Caki2 (cell line): ENCODE measurements at regions not wholly inside any gene's neighbourhood (a gene's known extent, or its start where the extent isn't known, plus 50 kb on each side); places are given as distances from the start of the nearest gene placed in this dataset.

ENCODE experiments used
- DNase-seq: peaks from one replicate; pipeline ENCODE4 v3.0.0-alpha.2; 2015; ENCODE audit warnings: low read depth
- in situ Hi-C: cut with HindIII; loops from 2 replicates; pipeline ENCODE4 v1.10.0; 2016; ENCODE audit warnings: low sequenced_read_pairs, low pct_unique_long_range_greater_than_20kb, mixed read lengths

DNA sequence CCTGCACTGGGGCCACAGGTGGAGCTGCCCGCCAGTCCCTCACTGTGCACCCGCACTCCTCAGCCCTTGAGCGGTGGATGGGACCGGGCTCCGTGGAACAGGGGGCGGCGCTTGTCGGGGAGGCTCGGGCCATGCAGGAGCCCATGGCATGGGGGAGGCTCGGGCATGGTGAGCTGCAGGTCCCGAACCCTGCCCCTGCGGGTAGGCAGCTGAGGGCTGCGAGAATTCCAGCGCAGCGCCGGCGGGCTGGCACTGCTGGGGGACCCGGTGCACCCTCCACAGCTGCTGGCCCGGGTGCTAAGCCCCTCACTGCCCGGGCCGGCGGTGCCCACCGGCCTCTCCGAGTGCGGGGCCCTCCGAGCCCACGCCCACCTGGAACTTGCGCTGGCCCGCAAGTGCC lies 877.5 kb upstream of the PCDH9 start:
- in situ Hi-C loops = no loop called here
- DNase-seq = no peak

DNA sequence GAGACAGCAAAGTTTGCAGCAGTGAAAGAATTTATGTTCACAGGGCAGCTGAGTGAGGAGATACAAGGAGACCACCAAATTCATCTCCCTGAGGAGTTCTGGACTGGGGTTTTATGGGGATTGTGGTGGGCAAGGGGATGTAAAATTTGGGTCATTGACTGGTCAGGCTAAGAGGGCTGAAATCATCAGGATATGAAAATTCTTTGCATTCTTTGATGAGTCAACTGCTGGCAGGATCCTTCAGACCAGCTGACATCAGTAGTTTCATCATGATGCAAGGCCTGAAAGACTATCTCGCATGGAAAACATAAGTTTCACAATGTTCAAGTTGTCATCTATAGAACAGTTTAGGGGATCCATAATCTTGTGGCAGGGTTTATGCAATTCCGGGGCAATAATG lies 869.5 kb upstream of the PCDH9 start:
- in situ Hi-C loops = no loop called here
- DNase-seq = peak; percentile 21

GRCh38 chr13:68081061-68081460 lies 850.9 kb upstream of the PCDH9 start:
- no peak for DNase-seq
- in situ Hi-C loops = no loop called here

- in situ Hi-C loops = no loop called here
Observed at GRCh38 chr13:68078874-68079273, 848.7 kb upstream of the PCDH9 start.

GRCh38 chr13:68078469-68078868 lies 848.3 kb upstream of the PCDH9 start:
- in situ Hi-C loops = no loop called here
- no peak for DNase-seq

More at GRCh38 chr13:68078874-68079273, 848.7 kb upstream of the PCDH9 start:
- DNase-seq = no peak

GRCh38 chr13:68076046-68076445 lies 845.9 kb upstream of the PCDH9 start:
- in situ Hi-C loops = no loop called here
- no peak for DNase-seq

DNA sequence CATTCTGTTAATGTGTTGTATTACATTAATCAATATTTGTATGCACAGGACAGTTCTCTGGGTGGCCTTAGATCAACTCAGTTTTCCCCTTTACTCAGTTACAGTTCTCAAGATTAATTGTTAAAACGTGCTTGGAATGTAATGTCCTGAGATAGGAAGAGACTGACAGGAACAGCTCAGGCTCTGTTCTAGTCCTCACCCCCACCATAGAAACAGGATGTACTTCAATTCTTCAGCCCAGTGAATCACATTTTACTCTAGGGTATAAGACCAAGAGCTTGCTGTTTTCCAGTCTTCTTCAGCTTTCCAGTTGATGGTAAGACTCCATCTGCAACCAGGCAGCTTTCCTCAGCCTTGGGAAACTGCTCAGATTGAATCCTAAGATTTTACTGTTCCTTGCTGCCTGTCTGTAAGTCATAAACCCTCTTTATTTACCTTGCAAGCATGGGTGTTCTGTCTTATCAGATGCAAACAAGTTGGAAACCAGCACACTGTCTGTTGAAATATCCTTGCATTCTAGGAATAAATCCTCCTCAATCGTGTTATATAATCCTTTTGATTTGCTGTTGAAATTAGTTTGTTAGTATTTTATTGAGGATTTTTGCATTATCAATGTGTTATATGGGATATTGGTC lies 836.9 kb upstream of the PCDH9 start:
- DNase-seq = no peak
- in situ Hi-C loops = no loop called here

GRCh38 chr13:68064001-68064770 lies 834.0 kb upstream of the PCDH9 start:
- in situ Hi-C loops = no loop called here
- DNase-seq = no peak

DNA sequence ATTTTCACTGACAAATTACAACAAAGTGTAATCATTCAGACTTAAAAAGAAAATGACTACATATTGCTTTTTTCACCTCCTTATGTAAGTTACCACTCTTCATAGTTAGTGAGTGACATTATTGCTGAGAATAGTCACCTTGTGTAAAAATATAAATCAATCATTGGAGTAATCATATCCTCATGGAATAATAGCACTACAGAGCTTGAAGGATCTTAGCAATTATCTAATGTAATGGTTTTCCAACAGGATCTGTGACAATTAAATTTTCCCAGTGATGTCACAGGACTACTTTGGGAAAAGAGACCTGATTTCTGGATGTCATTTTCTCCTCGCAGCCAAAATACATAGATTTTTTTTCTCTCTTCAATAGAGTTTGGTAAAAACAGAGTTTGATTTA lies 833.0 kb upstream of the PCDH9 start:
- in situ Hi-C loops = no loop called here
- no peak for DNase-seq

- in situ Hi-C loops = no loop called here
- DNase-seq = no peak
Observed at GRCh38 chr13:68057836-68058235, 827.7 kb upstream of the PCDH9 start.

- DNase-seq = peak; percentile 51
- in situ Hi-C loops = no loop called here
Observed at GRCh38 chr13:68056816-68057710, 826.9 kb upstream of the PCDH9 start.

DNA sequence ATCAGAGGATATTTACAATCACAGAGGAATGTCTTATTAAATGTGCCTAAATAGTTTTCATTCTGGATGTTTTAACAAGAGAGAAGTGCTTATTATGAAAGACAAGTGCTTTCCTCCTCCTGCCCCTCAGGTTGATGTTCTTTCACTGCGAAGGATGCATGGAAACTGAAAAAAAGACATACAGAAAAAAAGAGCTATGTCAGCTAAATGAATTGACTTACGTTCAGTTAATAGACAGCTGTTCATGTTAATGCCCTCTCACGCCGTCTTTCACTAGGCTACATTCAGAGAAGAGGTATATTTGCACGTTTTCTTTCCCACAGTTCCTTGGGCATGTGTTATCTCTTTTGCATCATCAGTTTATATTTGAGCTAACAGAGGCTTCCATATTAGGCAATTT lies 821.8 kb upstream of the PCDH9 start:
- in situ Hi-C loops = no loop called here

DNA sequence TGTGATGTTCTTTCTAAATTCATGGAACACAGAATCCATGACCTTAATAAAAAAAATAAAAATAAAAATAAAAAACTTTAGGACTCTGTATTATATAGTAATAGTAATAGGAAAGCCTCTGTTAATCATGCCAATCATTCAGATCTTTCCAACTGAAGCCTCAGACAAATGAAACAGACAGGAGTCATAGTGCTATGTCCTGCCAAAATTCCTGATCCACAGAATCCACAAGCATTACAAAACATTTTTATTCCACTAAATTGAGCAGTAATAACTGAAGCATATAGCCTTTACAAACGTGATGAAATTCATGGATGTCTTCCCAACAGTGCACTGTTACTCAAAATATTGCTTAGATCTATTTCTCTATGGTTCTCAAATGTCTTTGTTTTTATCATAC lies 820.6 kb upstream of the PCDH9 start:
- in situ Hi-C loops = no loop called here
- no peak for DNase-seq

More for the DNA sequence above, 821.8 kb upstream of the PCDH9 start:
- DNase-seq = no peak

- DNase-seq = no peak
- in situ Hi-C loops = no loop called here
Observed at GRCh38 chr13:68048802-68049359, 818.7 kb upstream of the PCDH9 start.

DNA sequence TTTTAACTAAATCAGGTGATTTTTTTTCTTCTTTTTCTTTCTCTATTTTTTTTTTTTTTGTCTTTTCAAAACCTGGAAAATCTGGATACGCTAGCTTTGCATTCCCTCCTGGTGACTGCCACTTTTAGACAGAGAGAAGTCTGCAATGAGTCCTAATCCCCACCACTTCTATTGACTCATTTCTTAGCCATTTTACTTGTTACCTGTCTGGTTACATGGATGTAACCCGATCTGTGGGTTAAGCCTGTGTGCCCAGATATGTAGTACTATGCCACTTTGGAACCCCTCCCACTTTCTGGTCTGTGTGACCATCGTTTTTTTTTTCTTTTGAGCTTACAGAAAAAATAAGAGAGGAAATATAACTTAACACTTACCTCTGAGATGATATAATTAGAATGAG lies 817.8 kb upstream of the PCDH9 start:
- in situ Hi-C loops = no loop called here
- no peak for DNase-seq

DNA sequence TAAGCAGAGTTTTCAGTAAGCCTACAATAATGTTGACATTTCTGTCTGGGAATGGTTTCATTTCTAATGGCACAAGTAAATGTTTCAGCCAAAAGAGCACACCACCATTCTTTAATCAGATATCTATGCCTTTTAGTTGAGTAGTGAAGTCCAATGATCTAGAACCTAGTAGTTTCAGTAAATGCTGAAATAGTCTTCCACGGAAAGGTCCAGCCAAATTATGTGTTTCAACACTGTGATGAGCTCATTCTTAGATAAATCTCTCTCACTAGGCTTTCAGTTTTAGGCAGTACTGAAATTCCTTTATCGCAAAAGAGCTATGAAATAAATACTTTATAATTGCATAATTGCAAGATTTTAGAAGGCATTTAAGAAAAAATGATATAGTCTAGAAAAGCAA lies 816.8 kb upstream of the PCDH9 start:
- DNase-seq = no peak
- in situ Hi-C loops = no loop called here

DNA sequence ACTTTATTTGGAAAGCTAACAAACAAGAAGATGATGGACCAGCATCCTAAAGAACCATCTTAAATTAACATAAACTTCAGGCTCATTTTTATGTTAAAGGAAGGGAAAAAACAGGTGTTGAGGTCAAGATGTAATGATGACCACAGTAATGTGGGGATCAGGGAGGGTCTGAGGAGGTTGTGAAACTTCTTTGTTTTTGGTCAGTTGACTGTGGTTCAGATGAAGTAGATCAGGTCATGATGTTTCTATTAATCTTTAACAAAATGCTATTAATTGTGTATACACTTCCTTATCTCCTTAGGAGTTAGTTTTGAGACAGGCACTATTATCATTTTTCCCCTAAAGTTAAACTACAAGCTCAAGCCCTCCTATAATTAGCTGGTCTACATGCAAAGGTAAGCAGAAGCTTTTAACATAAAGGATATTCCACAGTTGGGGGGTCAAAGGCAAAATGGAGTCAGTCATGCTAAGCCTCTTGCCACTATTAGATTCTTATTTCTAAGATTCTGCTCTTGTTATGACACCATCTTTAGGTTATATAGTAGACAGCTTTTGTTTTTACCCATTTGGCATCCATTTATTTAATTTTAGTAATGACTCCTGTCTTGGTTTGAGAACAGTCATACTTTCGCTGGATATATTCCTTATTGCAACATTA lies 800.1 kb upstream of the PCDH9 start:
- in situ Hi-C loops = no loop called here

DNA sequence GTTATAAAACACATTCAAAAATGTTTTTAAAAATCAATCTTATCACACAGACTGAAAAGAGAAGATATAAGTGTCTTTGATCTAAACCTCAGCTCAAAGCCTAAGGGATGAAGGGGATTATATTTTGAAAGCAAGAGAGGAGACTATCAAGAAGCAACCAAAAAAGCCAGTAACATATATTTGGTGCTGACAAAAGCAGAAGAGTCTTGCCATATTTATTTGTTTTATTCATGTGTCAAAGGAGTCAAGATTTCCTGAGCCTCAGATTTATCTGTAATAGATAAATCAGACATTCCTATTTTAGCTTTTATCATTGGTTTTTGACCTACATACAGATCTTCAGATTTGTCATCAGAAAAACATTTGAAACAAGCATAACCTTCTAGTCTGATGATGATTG lies 798.6 kb upstream of the PCDH9 start:
- no peak for DNase-seq
- in situ Hi-C loops = no loop called here

More for the DNA sequence above, 800.1 kb upstream of the PCDH9 start:
- DNase-seq = peak; percentile 48
